ENCODE measurements at regions not wholly inside any gene's neighbourhood (a gene's known extent, or its start where the extent isn't known, plus 50 kb on each side); places are given as distances from the start of the nearest gene placed in this dataset.

GRCh38 chr11:115743719-115744118, 239.5 kb upstream of the CADM1 start:
- no peak for TF ChIP-seq CTCF (conservative IDR thresholded peaks at IDR 0.05 in 1 of 2, IDR thresholded peaks at IDR 0.05 in 1 of 2; ENCODE audit: extremely low read depth in 1 of 2, insufficient read depth in 1 of 2, low read depth in 1 of 2, low read length in 2 of 2)
- no peak for TF ChIP-seq EZH2 (IDR thresholded peaks at IDR 0.05; ENCODE audit: borderline replicate concordance, low read length)

Data from mammary epithelial cell (primary cell).